8988T (cell line): ENCODE measurements at regions not wholly inside any gene's neighbourhood (a gene's known extent, or its start where the extent isn't known, plus 50 kb on each side); places are given as distances from the start of the nearest gene placed in this dataset.

Experiments
- DNase-seq: peaks from one replicate; pipeline ENCODE4 v3.0.0; 2011

GRCh38 chr10:70939441-70940003, 51.2 kb upstream of the PCBD1 start:
- no peak for DNase-seq

DNA sequence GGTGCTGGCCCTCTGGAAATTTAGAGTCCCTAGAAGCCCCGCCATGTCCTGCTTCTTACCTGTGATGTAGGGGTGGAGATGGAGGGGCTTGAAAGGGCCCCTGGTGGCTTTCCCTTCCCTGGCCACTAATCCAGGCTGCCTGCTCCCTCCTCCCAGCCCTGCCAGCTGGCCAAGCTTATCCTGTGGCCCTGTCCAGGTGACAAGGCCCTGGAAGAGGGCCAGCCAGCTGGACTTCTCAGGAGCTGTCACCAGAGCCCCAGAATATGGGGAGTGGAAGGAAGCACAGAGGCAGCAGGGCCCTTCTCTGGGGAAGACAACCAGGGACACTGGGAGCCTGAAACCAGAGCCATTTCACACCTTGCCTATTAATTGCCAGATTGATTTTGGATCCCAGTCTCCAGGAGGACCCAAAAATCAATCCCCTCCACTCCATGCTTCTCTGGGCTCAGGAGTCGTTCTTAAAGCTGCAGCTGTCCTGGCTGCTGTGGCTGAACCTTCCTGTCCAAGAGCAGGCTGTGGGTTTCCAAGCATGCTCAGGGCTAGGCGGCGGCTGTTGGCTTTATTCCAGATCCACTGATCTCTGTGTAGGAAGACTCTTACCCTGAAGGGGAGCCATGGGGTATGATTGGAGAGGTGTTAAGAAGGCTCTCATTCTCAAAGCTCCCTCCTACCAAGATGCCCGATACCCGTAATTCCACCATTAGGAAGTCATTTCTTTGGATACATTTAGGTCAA, 52.6 kb upstream of the PCBD1 start:
- no peak for DNase-seq

DNA sequence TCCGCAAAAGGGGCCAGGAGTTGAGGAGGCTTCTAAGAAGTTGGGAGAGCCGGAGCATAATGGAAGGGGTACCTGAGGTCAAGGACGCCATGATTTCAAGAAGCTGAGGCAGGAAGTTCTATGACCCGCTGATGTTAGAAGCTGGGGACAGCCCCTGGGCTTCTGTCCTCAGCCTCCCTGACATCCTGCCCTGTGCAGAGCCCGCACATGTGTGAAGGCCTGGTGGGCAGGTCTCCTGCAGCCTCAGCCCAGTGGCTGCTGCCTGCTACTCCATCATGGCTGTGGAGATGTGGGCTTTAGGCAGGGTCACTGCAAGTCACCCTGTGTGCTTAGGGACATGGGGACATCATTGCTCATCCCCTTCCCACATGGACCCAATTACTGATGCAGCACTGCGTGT, 53.8 kb upstream of the PCBD1 start:
- no peak for DNase-seq

GRCh38 chr10:70942725-70943124, 54.4 kb upstream of the PCBD1 start:
- no peak for DNase-seq

DNA sequence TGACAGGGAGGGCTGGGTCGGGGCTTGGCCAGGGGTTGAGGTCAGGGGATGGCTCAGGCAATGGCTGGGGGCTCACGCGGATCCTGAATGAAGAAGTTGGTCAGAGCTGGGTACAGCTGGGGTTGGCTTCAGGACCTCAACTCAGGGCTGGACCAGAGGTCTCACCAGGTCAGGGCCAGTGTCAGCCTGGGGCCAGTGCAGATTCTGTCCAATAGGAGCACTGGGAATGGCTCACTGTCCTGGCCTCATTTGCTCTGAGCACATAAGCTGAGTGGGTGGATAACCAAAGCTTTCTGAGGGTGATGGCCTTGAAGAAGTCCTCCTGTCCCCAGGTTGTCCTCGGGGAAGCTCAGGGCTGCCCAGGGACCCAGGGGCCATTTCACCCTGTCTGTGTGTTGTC, 54.9 kb upstream of the PCBD1 start:
- no peak for DNase-seq

GRCh38 chr10:70943841-70944466, 55.6 kb upstream of the PCBD1 start:
- DNase-seq = no peak

DNA sequence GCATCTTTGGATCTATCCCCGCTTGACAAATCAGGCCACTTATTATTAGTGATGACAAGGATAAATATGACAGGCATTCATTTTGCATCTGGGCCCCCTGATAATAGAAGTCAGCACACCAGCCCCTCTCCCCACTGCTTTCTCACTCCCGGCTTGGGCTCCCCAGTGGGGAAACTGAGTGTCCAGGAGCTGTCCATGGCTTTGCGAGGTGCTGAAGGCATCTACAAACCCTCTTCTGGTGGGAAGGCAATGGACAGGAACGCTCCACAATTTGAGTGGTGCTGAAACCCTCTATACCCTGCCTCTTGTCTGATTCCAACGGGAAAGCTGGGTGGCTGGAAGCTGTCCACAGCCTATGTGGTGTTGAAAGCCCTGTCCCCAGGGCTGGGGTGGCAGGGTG, 61.7 kb upstream of the PCBD1 start:
- DNase-seq = no peak

- no peak for DNase-seq
These were observed 62.4 kb upstream of the PCBD1 start for GRCh38 chr10:70950801-70951200.

- DNase-seq = no peak
These were observed 64.0 kb upstream of the PCBD1 start for GRCh38 chr10:70952401-70952800.

- DNase-seq = no peak
These were observed 64.6 kb upstream of the PCBD1 start for GRCh38 chr10:70952921-70953320.

DNA sequence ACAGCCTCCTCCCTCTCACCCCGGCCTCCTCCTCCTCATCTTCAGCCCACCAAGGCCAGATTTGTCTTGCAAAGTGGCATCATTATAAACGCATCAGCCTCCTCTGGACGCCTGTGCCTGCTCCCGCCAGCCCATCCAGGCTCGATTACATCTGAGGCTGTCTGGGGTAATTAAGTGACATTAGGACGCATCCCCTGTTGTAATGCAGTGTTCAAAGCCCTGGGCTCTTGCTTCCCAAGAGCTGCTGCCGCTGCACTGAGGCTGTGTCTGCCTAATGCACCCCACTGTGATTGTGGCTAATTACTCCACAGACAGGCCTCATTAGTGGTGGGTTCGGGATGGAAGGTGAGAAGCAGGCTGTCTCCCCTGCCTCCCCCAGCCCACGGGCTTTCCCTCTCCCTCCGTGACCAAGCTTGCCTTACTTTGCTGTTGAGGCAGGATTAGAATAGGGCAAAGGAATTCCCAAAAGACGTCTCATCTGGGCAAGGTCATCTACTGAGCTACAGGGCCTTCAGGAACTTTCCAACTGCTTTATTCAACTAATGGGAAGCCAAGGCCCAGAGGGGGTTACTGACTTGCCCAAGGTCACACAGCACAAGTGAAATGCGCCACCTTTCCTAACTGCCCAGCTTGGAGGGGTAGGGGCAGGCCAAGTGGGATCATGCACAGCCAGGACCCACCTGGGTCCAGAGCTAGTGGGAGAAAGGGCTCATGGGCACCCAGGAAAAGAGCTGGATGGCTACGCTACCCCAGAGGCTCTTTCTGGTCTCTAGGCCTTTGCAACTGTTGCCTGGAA, 66.2 kb upstream of the PCBD1 start:
- DNase-seq = no peak

- peak; percentile 58 for DNase-seq
These were observed 67.8 kb upstream of the PCBD1 start for GRCh38 chr10:70956029-70956759.

DNA sequence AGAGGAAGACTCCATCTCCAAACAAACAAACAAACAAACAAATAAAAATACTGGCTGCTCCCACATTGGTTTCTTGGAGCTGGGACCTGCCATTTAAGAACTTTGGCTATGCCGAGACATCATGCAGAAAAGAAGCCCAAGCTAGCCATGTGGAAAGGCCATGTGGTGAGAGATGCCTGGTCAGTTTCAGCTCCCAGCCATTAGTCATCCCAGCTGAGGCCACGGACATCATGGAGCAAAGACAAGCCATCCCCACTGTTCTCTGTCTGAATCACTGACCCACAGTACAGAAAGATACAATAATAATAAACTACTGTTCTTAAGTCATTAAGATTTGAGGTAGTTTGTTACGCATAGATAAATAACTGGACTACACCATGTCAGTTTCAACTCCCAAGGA, 70.0 kb upstream of the PCBD1 start:
- DNase-seq = no peak

DNA sequence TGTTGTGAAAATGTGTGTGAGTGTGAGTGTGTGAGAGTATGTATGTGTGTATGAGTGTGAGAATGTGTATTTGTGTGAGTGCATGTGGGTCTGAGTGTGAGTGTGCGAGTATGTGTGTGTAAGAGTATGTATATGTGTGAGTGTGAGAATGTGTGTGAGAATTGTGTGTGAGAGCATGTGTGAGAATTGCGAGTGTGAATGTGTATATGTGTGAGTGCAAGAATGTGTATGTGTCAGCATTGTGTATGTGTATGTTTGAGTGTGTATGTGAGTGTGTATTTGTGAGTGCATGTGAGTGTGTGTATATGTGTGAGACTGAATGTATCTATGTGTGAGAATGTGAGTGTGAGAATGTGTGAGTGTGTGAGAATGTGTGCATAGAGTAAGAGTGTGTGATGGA, 72.0 kb upstream of the PCBD1 start:
- DNase-seq = no peak

DNA sequence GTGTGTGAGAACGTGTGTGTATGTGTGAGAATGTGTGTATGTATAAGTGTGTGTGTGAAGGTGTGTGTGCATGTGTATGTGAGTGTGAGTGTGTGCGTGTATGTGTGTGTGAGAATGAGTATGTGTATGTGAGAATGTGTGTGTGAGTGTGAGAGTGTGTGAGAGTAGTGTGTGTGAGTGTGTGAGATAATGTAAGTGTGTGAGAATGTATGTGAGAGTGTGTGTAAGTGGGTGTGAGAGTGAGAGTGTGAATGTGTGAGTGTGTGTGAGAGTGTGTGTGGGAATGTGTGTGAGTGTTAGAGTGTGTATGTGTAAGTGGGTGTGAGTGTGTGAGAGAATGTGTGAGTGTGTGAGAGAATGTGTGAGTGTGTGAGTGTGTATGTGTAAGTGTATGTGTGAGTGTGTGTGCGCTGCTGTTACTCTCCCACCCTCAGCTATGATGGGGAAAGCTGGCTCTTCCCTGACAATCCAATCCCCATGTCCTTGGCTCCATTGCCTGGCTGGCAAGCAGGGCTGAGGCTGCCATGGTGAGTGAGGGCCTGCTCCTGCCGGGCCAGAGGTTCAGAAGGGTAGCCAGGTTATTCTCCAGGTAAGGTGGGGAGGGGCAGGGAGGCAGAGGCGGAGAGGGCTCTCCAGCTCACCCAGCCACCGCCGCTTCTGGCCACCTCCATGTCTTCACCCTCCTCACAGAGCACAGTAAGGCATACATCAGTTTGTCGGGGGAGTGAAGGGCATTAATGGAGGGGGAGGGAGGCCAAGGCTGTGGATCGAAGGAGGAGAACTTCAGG, 72.6 kb upstream of the PCBD1 start:
- no peak for DNase-seq

- DNase-seq = no peak
These were observed 74.3 kb upstream of the PCBD1 start for GRCh38 chr10:70962686-70963085.

DNA sequence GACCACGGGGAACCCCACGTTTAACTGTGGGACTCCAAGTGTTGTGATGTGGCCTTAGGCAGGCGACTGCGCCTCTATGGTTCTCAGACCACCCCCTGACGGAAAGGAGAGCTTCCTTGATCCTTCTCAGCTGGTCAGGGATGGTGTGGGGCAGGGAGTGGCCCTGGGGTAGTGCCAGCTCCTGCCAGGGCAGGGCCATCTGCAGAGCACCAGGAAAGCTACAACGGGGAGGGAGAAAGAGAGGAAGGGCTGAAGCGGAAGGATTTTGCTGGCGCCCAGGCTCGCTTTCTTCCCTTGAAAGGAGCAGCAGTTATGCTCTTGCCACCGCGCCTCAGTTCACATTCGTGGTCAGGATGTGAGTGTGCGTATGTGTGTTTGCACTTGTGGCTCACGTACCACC, 74.9 kb upstream of the PCBD1 start:
- no peak for DNase-seq

- DNase-seq = no peak
These were observed 75.9 kb upstream of the PCBD1 start for GRCh38 chr10:70964245-70964644.

DNA sequence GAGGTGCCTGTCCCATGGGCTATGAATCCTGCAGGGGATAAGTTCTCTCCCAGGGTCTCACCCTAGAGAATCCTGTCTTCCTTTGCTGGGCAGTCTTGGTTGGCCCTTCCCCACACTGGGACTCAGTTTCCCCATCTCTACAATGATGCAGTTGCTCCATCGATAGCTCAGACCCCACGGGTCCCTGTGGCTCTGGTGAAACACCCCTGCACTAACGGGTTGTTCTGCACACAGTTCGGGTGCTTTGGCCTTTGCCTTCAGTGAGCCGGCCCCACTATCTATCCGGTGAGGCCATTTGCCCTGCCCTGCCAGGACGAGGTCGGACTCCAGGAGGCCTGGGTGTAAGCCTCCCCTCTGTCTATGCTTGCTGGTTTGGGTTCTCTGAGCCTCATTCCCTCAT, 76.5 kb upstream of the PCBD1 start:
- no peak for DNase-seq

DNA sequence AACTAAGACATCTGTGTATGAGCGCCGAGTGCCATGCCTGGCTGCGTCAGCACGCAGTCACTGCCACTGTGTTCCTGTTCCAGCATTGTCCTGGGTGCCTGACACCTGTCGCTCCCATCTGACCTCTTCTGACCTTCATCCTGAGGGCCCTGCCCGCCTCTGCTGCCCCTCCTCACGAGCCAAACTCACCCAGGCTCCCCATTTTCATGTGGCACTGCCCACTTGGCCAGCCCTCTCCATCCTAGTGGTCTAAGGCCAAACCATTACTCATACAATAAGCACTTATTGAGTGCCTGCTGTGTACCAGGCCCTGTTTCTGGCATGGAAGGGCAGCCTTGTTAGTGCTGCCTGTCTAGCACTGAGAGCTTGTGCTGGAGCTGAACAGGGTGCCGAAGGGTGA, 77.2 kb upstream of the PCBD1 start:
- DNase-seq = no peak

- no peak for DNase-seq
These were observed 78.5 kb upstream of the PCBD1 start for GRCh38 chr10:70966646-70967553.
